ENCODE measurements at regions not wholly inside any gene's neighbourhood (a gene's known extent, or its start where the extent isn't known, plus 50 kb on each side); places are given as distances from the start of the nearest gene placed in this dataset.

DNA sequence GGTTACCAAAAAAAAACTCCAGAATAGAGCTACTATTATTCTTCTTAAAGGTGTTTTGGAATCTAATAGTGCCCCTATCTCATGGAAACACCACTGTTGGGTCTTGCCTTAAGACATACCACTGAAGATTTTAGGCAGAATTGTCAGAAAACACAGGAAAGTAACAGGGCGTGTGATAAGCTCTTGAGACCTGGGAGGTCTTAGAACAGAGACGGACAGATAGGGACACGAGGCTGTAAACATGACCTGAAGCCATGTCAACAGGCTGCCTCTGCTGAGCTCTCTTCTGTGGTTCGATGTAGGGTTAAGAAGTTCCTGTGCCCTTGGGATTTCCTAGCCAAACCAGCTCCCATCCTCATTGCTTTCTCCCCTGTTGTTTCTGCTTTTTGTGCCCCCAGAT is 69.3 kb downstream of the CTSL start:
- TF ChIP-seq, protein P1, sequence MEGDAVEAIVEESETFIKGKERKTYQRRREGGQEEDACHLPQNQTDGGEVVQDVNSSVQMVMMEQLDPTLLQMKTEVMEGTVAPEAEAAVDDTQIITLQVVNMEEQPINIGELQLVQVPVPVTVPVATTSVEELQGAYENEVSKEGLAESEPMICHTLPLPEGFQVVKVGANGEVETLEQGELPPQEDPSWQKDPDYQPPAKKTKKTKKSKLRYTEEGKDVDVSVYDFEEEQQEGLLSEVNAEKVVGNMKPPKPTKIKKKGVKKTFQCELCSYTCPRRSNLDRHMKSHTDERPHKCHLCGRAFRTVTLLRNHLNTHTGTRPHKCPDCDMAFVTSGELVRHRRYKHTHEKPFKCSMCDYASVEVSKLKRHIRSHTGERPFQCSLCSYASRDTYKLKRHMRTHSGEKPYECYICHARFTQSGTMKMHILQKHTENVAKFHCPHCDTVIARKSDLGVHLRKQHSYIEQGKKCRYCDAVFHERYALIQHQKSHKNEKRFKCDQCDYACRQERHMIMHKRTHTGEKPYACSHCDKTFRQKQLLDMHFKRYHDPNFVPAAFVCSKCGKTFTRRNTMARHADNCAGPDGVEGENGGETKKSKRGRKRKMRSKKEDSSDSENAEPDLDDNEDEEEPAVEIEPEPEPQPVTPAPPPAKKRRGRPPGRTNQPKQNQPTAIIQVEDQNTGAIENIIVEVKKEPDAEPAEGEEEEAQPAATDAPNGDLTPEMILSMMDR (conservative IDR thresholded peaks at IDR 0.05): no peak
- no peak for TF ChIP-seq ZFX (IDR thresholded peaks at IDR 0.05)

Measured in C4-2B (cell line).